ENCODE measurements at regions not wholly inside any gene's neighbourhood (a gene's known extent, or its start where the extent isn't known, plus 50 kb on each side); places are given as distances from the start of the nearest gene placed in this dataset.
"Not testable (repeated sequence)": the region's sequence is repeated elsewhere in the genome, so short reads cannot be mapped to it uniquely, and the experiment has no call there.

DNA sequence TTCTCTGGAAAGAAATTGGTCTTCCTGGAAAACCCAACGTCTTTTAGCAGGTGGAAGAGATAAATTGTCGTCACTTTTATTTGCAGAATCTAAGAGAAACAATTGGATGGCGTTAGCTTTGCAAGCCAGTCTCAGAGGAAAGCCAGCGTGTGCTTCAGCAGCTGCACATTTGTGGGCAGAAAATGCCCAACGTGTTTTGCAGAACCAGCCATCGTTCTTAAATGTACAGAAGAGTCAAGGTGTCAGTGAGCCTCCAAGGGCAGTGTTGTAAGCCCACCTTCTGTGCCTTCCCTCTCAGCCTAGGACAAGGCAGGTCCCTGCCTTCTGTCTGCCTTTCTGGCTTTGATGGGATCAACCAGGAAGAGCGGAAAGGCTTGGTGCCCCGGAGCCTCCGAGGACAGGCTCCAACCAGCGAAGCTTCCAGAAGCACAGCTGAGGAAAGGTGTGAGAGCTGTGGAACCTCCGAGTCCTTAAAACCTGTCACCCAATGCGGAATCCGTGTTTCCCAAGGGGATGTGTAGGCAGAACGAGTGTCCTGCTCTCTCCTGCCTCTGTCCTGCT lies 116.0 kb upstream of the IRX2 start:
- H3K4me1 ChIP-seq (ENCODE audit: control extremely low read depth in 1 of 4, control insufficient read depth in 4 of 4, insufficient read depth in 4 of 4, low read length in 3 of 4): no peaks in the 10 kb centered on the region
- 85% methylated on average over 13 of the region's 14 CpGs for WGBS (ENCODE audit: insufficient coverage)
- H3K4me3 ChIP-seq (ENCODE audit: control insufficient read depth in 1 of 7, extremely low read depth in 1 of 7, insufficient read depth in 4 of 7, low read depth in 2 of 7, low read length in 6 of 7): no peak overlapping the region
- ChIA-PET CTCF (no interaction called here), POLR2A (no interaction called here)
- H3K27me3 ChIP-seq (replicated peaks in 2 of 5; ENCODE audit: control insufficient read depth in 4 of 5, insufficient read depth in 5 of 5, low read length in 4 of 5): no peaks in the 10 kb centered on the region
- DNase-seq: no peak
- peaks cover 0 to 6% (median 4%) of the 10 kb centered on the region in 5 experiments for H3K9me3 ChIP-seq (ENCODE audit: control extremely low read depth in 1 of 5, control insufficient read depth in 4 of 5, insufficient read depth in 2 of 5, low read depth in 1 of 5, low read length in 4 of 5)
- H3K27ac ChIP-seq (ENCODE audit: insufficient read depth in 1 of 2, low read depth in 1 of 2, low read length in 2 of 2, poor library complexity in 1 of 2, severe bottlenecking in 2 of 2): no peak overlapping the region
- no peaks in the 10 kb centered on the region for H3K36me3 ChIP-seq (ENCODE audit: control insufficient read depth in 4 of 4, insufficient read depth in 4 of 4, low read length in 3 of 4)

DNA sequence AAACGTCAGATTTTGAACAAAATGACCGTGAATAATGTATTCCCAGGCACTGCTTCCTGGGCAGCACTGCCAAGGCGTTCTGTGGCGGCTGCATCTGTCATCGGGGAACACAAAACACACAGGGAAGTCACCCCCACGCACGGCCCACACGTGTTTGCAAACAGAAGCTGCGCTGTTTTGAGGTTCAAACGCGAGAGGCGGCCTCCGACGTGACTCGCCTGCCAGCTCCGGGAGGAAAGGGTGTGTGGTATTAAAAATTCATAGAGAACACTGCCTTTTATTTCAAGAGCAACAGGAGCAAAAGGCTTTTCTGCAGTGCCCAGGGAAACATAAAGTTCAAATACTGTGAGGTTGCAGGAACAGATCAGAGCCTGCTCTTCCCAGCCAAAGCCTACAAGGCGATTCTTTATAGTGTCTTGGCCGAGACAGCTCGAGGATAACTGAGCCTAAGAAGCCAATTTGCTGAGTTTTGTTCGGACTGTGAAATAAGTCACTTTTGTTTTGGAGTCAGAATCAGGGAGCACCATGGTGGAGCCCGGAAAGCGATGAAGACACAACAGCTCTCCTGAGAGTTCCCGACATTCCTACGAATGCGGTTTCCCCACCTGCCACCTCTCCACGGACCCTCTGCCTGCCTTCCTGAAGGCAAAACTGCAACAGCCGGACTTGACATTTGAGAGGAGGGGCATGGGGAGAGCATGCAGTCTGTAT lies 115.3 kb upstream of the IRX2 start:
- Histone ChIP-seq H3K4me3 (ENCODE audit: control insufficient read depth in 1 of 7, extremely low read depth in 1 of 7, insufficient read depth in 4 of 7, low read depth in 2 of 7, low read length in 6 of 7) (no peak overlapping the region), H3K9me3 (ENCODE audit: control extremely low read depth in 1 of 5, control insufficient read depth in 4 of 5, insufficient read depth in 2 of 5, low read depth in 1 of 5, low read length in 4 of 5) (peaks cover 0 to 6% (median 4%) of the 10 kb centered on the region in 5 experiments), H3K27me3 (replicated peaks in 2 of 5; ENCODE audit: control insufficient read depth in 4 of 5, insufficient read depth in 5 of 5, low read length in 4 of 5) (no peaks in the 10 kb centered on the region), H3K27ac (ENCODE audit: insufficient read depth in 1 of 2, low read depth in 1 of 2, low read length in 2 of 2, poor library complexity in 1 of 2, severe bottlenecking in 2 of 2) (no peak overlapping the region), H3K36me3 (ENCODE audit: control insufficient read depth in 4 of 4, insufficient read depth in 4 of 4, low read length in 3 of 4) (no peaks in the 10 kb centered on the region), H3K4me1 (ENCODE audit: control extremely low read depth in 1 of 4, control insufficient read depth in 4 of 4, insufficient read depth in 4 of 4, low read length in 3 of 4) (no peaks in the 10 kb centered on the region)
- DNase-seq: no peak
- ChIA-PET POLR2A (no interaction called here), CTCF (no interaction called here)
- WGBS (ENCODE audit: insufficient coverage): 91% methylated on average over 20 of the region's 27 CpGs

- POLR2A ChIA-PET: no interaction called here
- Histone ChIP-seq H3K4me3 (ENCODE audit: control insufficient read depth in 1 of 7, extremely low read depth in 1 of 7, insufficient read depth in 4 of 7, low read depth in 2 of 7, low read length in 6 of 7) (no peak overlapping the region), H3K4me1 (ENCODE audit: control extremely low read depth in 1 of 4, control insufficient read depth in 4 of 4, insufficient read depth in 4 of 4, low read length in 3 of 4) (no peaks in the 10 kb centered on the region), H3K27me3 (replicated peaks in 2 of 5; ENCODE audit: control insufficient read depth in 4 of 5, insufficient read depth in 5 of 5, low read length in 4 of 5) (no peaks in the 10 kb centered on the region), H3K36me3 (ENCODE audit: control insufficient read depth in 4 of 4, insufficient read depth in 4 of 4, low read length in 3 of 4) (no peaks in the 10 kb centered on the region), H3K27ac (ENCODE audit: insufficient read depth in 1 of 2, low read depth in 1 of 2, low read length in 2 of 2, poor library complexity in 1 of 2, severe bottlenecking in 2 of 2) (no peak overlapping the region), H3K9me3 (ENCODE audit: control extremely low read depth in 1 of 5, control insufficient read depth in 4 of 5, insufficient read depth in 2 of 5, low read depth in 1 of 5, low read length in 4 of 5) (peaks cover 0 to 6% (median 4%) of the 10 kb centered on the region in 5 experiments)
- no peak for DNase-seq
- CTCF ChIA-PET: no interaction called here
- 88% methylated on average over 8 of the region's 12 CpGs for WGBS (ENCODE audit: insufficient coverage)
Measured at GRCh38 chr5:2865856-2866255, 114.4 kb upstream of the IRX2 start.

DNA sequence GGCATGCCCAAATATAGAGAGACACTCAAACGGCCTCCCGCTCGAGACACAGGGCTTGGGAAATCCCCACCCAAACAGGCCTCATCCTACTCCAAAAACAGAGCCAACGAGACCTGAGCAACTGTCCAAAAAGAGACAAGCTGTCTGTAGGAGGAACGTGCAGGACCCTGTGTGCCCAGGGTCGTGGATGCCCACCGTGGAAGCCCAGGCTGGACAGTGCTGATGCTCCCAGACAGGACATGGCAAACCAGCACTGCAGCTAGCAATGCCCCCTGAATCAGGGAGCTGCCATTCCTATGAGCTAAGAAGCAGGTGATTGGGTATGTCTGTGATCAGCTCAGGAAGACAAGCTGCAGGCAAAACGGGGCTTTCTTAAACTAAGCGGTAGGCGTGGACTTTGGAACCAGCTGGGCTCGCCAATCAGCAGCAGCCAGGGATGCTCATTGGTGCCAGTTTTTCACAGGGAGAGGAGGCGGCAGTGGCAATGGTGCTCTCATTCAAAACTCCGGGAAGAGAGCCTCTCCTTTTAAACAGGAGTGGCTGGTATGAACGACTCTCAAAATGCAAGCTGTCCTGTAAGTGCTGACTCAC lies 113.1 kb upstream of the IRX2 start:
- 87% methylated on average over 10 of the region's 14 CpGs for WGBS (ENCODE audit: insufficient coverage)
- no peak for DNase-seq
- CTCF ChIA-PET: no interaction called here
- Histone ChIP-seq H3K9me3 (ENCODE audit: control extremely low read depth in 1 of 5, control insufficient read depth in 4 of 5, insufficient read depth in 2 of 5, low read depth in 1 of 5, low read length in 4 of 5) (peaks cover 0 to 6% (median 4%) of the 10 kb centered on the region in 5 experiments), H3K36me3 (ENCODE audit: control insufficient read depth in 4 of 4, insufficient read depth in 4 of 4, low read length in 3 of 4) (no peaks in the 10 kb centered on the region), H3K4me1 (ENCODE audit: control extremely low read depth in 1 of 4, control insufficient read depth in 4 of 4, insufficient read depth in 4 of 4, low read length in 3 of 4) (no peaks in the 10 kb centered on the region), H3K4me3 (ENCODE audit: control insufficient read depth in 1 of 7, extremely low read depth in 1 of 7, insufficient read depth in 4 of 7, low read depth in 2 of 7, low read length in 6 of 7) (no peak overlapping the region), H3K27ac (ENCODE audit: insufficient read depth in 1 of 2, low read depth in 1 of 2, low read length in 2 of 2, poor library complexity in 1 of 2, severe bottlenecking in 2 of 2) (no peak overlapping the region), H3K27me3 (replicated peaks in 2 of 5; ENCODE audit: control insufficient read depth in 4 of 5, insufficient read depth in 5 of 5, low read length in 4 of 5) (no peaks in the 10 kb centered on the region)
- POLR2A ChIA-PET: no interaction called here

GRCh38 chr5:2863675-2864433 lies 112.4 kb upstream of the IRX2 start:
- WGBS (ENCODE audit: insufficient coverage): 94% methylated on average over 6 of the region's 16 CpGs
- CTCF ChIA-PET: no interaction called here
- peaks cover 0 to 6% (median 4%) of the 10 kb centered on the region in 5 experiments for H3K9me3 ChIP-seq (ENCODE audit: control extremely low read depth in 1 of 5, control insufficient read depth in 4 of 5, insufficient read depth in 2 of 5, low read depth in 1 of 5, low read length in 4 of 5)

DNA sequence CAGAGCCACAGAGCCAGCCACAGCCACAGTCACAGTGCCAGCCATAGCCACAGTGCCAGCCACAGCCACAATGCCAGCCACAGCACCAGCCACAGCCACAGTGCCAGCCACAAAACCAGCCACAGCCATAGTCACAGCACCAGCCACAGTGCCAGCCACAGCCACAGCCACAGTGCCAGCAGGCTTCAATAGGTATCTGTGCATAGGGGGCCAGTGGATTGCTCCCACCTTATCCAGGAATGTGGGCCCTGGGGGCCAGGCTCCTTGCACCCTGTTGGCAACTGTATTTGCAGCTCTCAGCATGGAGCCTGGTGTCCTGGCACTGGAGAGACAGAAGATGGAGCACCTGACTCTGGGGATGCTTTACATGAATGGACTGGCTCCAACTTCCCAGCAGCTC lies 111.7 kb upstream of the IRX2 start:
- Histone ChIP-seq H3K9me3 (ENCODE audit: control extremely low read depth in 1 of 5, control insufficient read depth in 4 of 5, insufficient read depth in 2 of 5, low read depth in 1 of 5, low read length in 4 of 5) (peaks cover 0 to 6% (median 4%) of the 10 kb centered on the region in 5 experiments), H3K27me3 (replicated peaks in 2 of 5; ENCODE audit: control insufficient read depth in 4 of 5, insufficient read depth in 5 of 5, low read length in 4 of 5) (no peaks in the 10 kb centered on the region), H3K27ac (ENCODE audit: insufficient read depth in 1 of 2, low read depth in 1 of 2, low read length in 2 of 2, poor library complexity in 1 of 2, severe bottlenecking in 2 of 2) (no peak overlapping the region), H3K4me3 (ENCODE audit: control insufficient read depth in 1 of 7, extremely low read depth in 1 of 7, insufficient read depth in 4 of 7, low read depth in 2 of 7, low read length in 6 of 7) (no peak overlapping the region), H3K36me3 (ENCODE audit: control insufficient read depth in 4 of 4, insufficient read depth in 4 of 4, low read length in 3 of 4) (no peaks in the 10 kb centered on the region), H3K4me1 (ENCODE audit: control extremely low read depth in 1 of 4, control insufficient read depth in 4 of 4, insufficient read depth in 4 of 4, low read length in 3 of 4) (no peaks in the 10 kb centered on the region)
- CTCF ChIA-PET: no interaction called here
- POLR2A ChIA-PET: no interaction called here
- no peak for DNase-seq

More at GRCh38 chr5:2863675-2864433, 112.4 kb upstream of the IRX2 start:
- Histone ChIP-seq H3K4me1 (ENCODE audit: control extremely low read depth in 1 of 4, control insufficient read depth in 4 of 4, insufficient read depth in 4 of 4, low read length in 3 of 4) (no peaks in the 10 kb centered on the region), H3K27me3 (replicated peaks in 2 of 5; ENCODE audit: control insufficient read depth in 4 of 5, insufficient read depth in 5 of 5, low read length in 4 of 5) (no peaks in the 10 kb centered on the region), H3K27ac (ENCODE audit: insufficient read depth in 1 of 2, low read depth in 1 of 2, low read length in 2 of 2, poor library complexity in 1 of 2, severe bottlenecking in 2 of 2) (no peak overlapping the region), H3K36me3 (ENCODE audit: control insufficient read depth in 4 of 4, insufficient read depth in 4 of 4, low read length in 3 of 4) (no peaks in the 10 kb centered on the region), H3K4me3 (ENCODE audit: control insufficient read depth in 1 of 7, extremely low read depth in 1 of 7, insufficient read depth in 4 of 7, low read depth in 2 of 7, low read length in 6 of 7) (no peak overlapping the region)
- DNase-seq: no peak
- POLR2A ChIA-PET: no interaction called here

GRCh38 chr5:2862176-2862575 lies 110.7 kb upstream of the IRX2 start:
- H3K9me3 ChIP-seq (ENCODE audit: control extremely low read depth in 1 of 5, control insufficient read depth in 4 of 5, insufficient read depth in 2 of 5, low read depth in 1 of 5, low read length in 4 of 5); DNase-seq; H3K4me3 ChIP-seq (ENCODE audit: control insufficient read depth in 1 of 7, extremely low read depth in 1 of 7, insufficient read depth in 4 of 7, low read depth in 2 of 7, low read length in 6 of 7); POLR2A ChIA-PET; H3K36me3 ChIP-seq (ENCODE audit: control insufficient read depth in 4 of 4, insufficient read depth in 4 of 4, low read length in 3 of 4); H3K27ac ChIP-seq (ENCODE audit: insufficient read depth in 1 of 2, low read depth in 1 of 2, low read length in 2 of 2, poor library complexity in 1 of 2, severe bottlenecking in 2 of 2); H3K4me1 ChIP-seq (ENCODE audit: control extremely low read depth in 1 of 4, control insufficient read depth in 4 of 4, insufficient read depth in 4 of 4, low read length in 3 of 4); CTCF ChIA-PET; H3K27me3 ChIP-seq (replicated peaks in 2 of 5; ENCODE audit: control insufficient read depth in 4 of 5, insufficient read depth in 5 of 5, low read length in 4 of 5): not testable (repeated sequence)
- WGBS (ENCODE audit: insufficient coverage): 94% methylated on average over 3 of the region's 3 CpGs
